ENCODE measurements at regions not wholly inside any gene's neighbourhood (a gene's known extent, or its start where the extent isn't known, plus 50 kb on each side); places are given as distances from the start of the nearest gene placed in this dataset.
"Not testable (repeated sequence)": the region's sequence is repeated elsewhere in the genome, so short reads cannot be mapped to it uniquely, and the experiment has no call there.

- H3K27me3 ChIP-seq (ENCODE audit: control insufficient read depth in 3 of 3, insufficient read depth in 3 of 3, low read length in 3 of 3) = no peaks in the 10 kb centered on the region
- H3K9me3 ChIP-seq (ENCODE audit: control insufficient read depth in 3 of 3, low read length in 3 of 3) = no peaks in the 10 kb centered on the region
- H3K9ac ChIP-seq (ENCODE audit: low read depth in 1 of 3, low read length in 3 of 3) = no peak overlapping the region
- no peak overlapping the region for H3K4me3 ChIP-seq (ENCODE audit: low read length in 3 of 3)
- no peak overlapping the region for H3K27ac ChIP-seq (ENCODE audit: low read depth, low read length)
- H3K4me1 ChIP-seq (ENCODE audit: control insufficient read depth in 3 of 3, insufficient read depth in 3 of 3, low read length in 3 of 3) = no peaks in the 10 kb centered on the region
- no peaks in the 10 kb centered on the region for H3K36me3 ChIP-seq (ENCODE audit: control insufficient read depth in 3 of 3, insufficient read depth in 3 of 3, low read length in 3 of 3)
These were observed 288.2 kb upstream of the MAGI2 start for GRCh38 chr7:79741684-79742083.

- no peak overlapping the region for H3K27ac ChIP-seq (ENCODE audit: low read depth, low read length)
- no peaks in the 10 kb centered on the region for H3K36me3 ChIP-seq (ENCODE audit: control insufficient read depth in 3 of 3, insufficient read depth in 3 of 3, low read length in 3 of 3)
- H3K4me3 ChIP-seq (ENCODE audit: low read length in 3 of 3) = no peak overlapping the region
- H3K9me3 ChIP-seq (ENCODE audit: control insufficient read depth in 3 of 3, low read length in 3 of 3) = no peaks in the 10 kb centered on the region
- no peaks in the 10 kb centered on the region for H3K4me1 ChIP-seq (ENCODE audit: control insufficient read depth in 3 of 3, insufficient read depth in 3 of 3, low read length in 3 of 3)
- no peak overlapping the region for H3K9ac ChIP-seq (ENCODE audit: low read depth in 1 of 3, low read length in 3 of 3)
- no peaks in the 10 kb centered on the region for H3K27me3 ChIP-seq (ENCODE audit: control insufficient read depth in 3 of 3, insufficient read depth in 3 of 3, low read length in 3 of 3)
These were observed 286.6 kb upstream of the MAGI2 start for GRCh38 chr7:79740076-79740475.

DNA sequence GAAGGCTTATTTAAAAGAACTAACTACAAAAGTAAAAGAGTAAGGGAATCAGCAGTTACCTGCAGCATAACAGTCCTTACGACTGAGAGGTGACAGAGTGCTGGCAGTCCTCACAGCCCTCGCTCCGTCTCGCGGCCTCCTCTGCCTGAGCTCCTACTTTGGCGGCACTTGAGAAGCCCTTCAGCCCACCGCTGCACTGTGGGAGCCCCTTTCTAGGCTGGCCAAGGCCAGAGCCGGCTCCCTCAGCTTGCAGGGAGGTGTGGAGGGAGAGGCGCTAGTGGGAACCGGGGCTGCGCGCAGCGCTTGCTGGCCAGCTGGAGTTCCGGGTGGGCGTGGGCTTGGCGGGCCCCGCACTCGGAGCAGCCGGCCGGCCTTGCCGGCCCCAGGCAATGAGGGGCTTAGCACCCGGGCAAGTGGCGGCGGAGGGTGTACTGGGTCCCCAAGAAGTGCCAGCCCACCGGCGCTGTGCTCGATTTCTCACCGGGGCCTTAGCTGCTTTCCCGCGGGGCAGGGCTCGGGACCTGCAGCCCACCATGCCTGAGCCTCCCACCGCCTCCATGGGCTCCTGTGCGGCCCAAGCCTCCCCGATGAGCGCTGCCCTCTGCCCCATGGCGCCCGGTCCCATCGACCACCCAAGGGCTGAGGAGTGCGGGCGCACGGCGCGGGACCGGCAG is 285.7 kb upstream of the MAGI2 start:
- not testable (repeated sequence) for H3K36me3 ChIP-seq (ENCODE audit: control insufficient read depth in 3 of 3, insufficient read depth in 3 of 3, low read length in 3 of 3); H3K9ac ChIP-seq (ENCODE audit: low read depth in 1 of 3, low read length in 3 of 3); H3K4me1 ChIP-seq (ENCODE audit: control insufficient read depth in 3 of 3, insufficient read depth in 3 of 3, low read length in 3 of 3); H3K9me3 ChIP-seq (ENCODE audit: control insufficient read depth in 3 of 3, low read length in 3 of 3); H3K27me3 ChIP-seq (ENCODE audit: control insufficient read depth in 3 of 3, insufficient read depth in 3 of 3, low read length in 3 of 3); H3K27ac ChIP-seq (ENCODE audit: low read depth, low read length); H3K4me3 ChIP-seq (ENCODE audit: low read length in 3 of 3)

- Histone ChIP-seq H3K9me3 (ENCODE audit: control insufficient read depth in 3 of 3, low read length in 3 of 3) (peaks cover 5 to 10% (median 7%) of the 10 kb centered on the region in 3 donors), H3K4me3 (ENCODE audit: low read length in 3 of 3) (no peak overlapping the region), H3K27me3 (ENCODE audit: control insufficient read depth in 3 of 3, insufficient read depth in 3 of 3, low read length in 3 of 3) (no peaks in the 10 kb centered on the region), H3K36me3 (ENCODE audit: control insufficient read depth in 3 of 3, insufficient read depth in 3 of 3, low read length in 3 of 3) (no peaks in the 10 kb centered on the region), H3K9ac (ENCODE audit: low read depth in 1 of 3, low read length in 3 of 3) (no peak overlapping the region), H3K4me1 (ENCODE audit: control insufficient read depth in 3 of 3, insufficient read depth in 3 of 3, low read length in 3 of 3) (no peaks in the 10 kb centered on the region), H3K27ac (ENCODE audit: low read depth, low read length) (no peak overlapping the region)
These were observed 283.0 kb upstream of the MAGI2 start for GRCh38 chr7:79736418-79736817.

GRCh38 chr7:79735012-79735411 is 281.5 kb upstream of the MAGI2 start:
- peaks cover 5 to 10% (median 7%) of the 10 kb centered on the region in 3 donors for H3K9me3 ChIP-seq (ENCODE audit: control insufficient read depth in 3 of 3, low read length in 3 of 3)
- H3K4me1 ChIP-seq (ENCODE audit: control insufficient read depth in 3 of 3, insufficient read depth in 3 of 3, low read length in 3 of 3) = no peaks in the 10 kb centered on the region
- H3K36me3 ChIP-seq (ENCODE audit: control insufficient read depth in 3 of 3, insufficient read depth in 3 of 3, low read length in 3 of 3) = no peaks in the 10 kb centered on the region
- no peak overlapping the region for H3K27ac ChIP-seq (ENCODE audit: low read depth, low read length)
- H3K9ac ChIP-seq (ENCODE audit: low read depth in 1 of 3, low read length in 3 of 3) = no peak overlapping the region
- H3K4me3 ChIP-seq (ENCODE audit: low read length in 3 of 3) = no peak overlapping the region
- H3K27me3 ChIP-seq (ENCODE audit: control insufficient read depth in 3 of 3, insufficient read depth in 3 of 3, low read length in 3 of 3) = no peaks in the 10 kb centered on the region

DNA sequence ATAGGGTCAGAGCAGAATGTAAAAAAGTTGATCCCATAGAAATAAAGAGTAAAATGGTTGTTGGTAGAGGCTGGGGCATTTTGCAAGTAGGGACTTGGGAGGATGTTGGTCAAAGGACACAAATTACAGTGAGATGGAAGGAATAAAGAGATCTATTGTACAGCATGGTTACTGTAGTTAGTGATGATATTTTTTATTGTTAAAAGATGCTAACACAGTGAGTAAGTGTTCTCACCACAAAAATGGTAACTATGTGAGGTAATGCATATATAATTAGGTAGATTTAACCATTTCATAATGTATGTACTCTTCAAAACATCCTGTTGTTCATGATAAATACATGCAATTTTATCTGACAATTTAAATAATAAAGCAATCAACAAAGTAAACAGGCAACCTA is 280.7 kb upstream of the MAGI2 start:
- Histone ChIP-seq H3K9me3 (ENCODE audit: control insufficient read depth in 3 of 3, low read length in 3 of 3) (peaks cover 5 to 10% (median 7%) of the 10 kb centered on the region in 3 donors), H3K36me3 (ENCODE audit: control insufficient read depth in 3 of 3, insufficient read depth in 3 of 3, low read length in 3 of 3) (no peaks in the 10 kb centered on the region), H3K4me1 (ENCODE audit: control insufficient read depth in 3 of 3, insufficient read depth in 3 of 3, low read length in 3 of 3) (no peaks in the 10 kb centered on the region), H3K9ac (ENCODE audit: low read depth in 1 of 3, low read length in 3 of 3) (no peak overlapping the region), H3K27ac (ENCODE audit: low read depth, low read length) (no peak overlapping the region), H3K4me3 (ENCODE audit: low read length in 3 of 3) (no peak overlapping the region), H3K27me3 (ENCODE audit: control insufficient read depth in 3 of 3, insufficient read depth in 3 of 3, low read length in 3 of 3) (no peaks in the 10 kb centered on the region)

GRCh38 chr7:79732535-79732934 is 279.1 kb upstream of the MAGI2 start:
- no peaks in the 10 kb centered on the region for H3K27me3 ChIP-seq (ENCODE audit: control insufficient read depth in 3 of 3, insufficient read depth in 3 of 3, low read length in 3 of 3)
- H3K36me3 ChIP-seq (ENCODE audit: control insufficient read depth in 3 of 3, insufficient read depth in 3 of 3, low read length in 3 of 3) = no peaks in the 10 kb centered on the region
- no peak overlapping the region for H3K27ac ChIP-seq (ENCODE audit: low read depth, low read length)
- no peaks in the 10 kb centered on the region for H3K4me1 ChIP-seq (ENCODE audit: control insufficient read depth in 3 of 3, insufficient read depth in 3 of 3, low read length in 3 of 3)
- H3K9me3 ChIP-seq (ENCODE audit: control insufficient read depth in 3 of 3, low read length in 3 of 3) = peaks cover 5 to 10% (median 7%) of the 10 kb centered on the region in 3 donors
- no peak overlapping the region for H3K9ac ChIP-seq (ENCODE audit: low read depth in 1 of 3, low read length in 3 of 3)
- no peak overlapping the region for H3K4me3 ChIP-seq (ENCODE audit: low read length in 3 of 3)

- Histone ChIP-seq H3K4me1 (ENCODE audit: control insufficient read depth in 3 of 3, insufficient read depth in 3 of 3, low read length in 3 of 3) (no peaks in the 10 kb centered on the region), H3K4me3 (ENCODE audit: low read length in 3 of 3) (no peak overlapping the region), H3K27ac (ENCODE audit: low read depth, low read length) (no peak overlapping the region), H3K9me3 (ENCODE audit: control insufficient read depth in 3 of 3, low read length in 3 of 3) (peaks cover 5 to 10% (median 7%) of the 10 kb centered on the region in 3 donors), H3K9ac (ENCODE audit: low read depth in 1 of 3, low read length in 3 of 3) (no peak overlapping the region), H3K36me3 (ENCODE audit: control insufficient read depth in 3 of 3, insufficient read depth in 3 of 3, low read length in 3 of 3) (no peaks in the 10 kb centered on the region), H3K27me3 (ENCODE audit: control insufficient read depth in 3 of 3, insufficient read depth in 3 of 3, low read length in 3 of 3) (no peaks in the 10 kb centered on the region)
These were observed 277.5 kb upstream of the MAGI2 start for GRCh38 chr7:79730971-79731370.

DNA sequence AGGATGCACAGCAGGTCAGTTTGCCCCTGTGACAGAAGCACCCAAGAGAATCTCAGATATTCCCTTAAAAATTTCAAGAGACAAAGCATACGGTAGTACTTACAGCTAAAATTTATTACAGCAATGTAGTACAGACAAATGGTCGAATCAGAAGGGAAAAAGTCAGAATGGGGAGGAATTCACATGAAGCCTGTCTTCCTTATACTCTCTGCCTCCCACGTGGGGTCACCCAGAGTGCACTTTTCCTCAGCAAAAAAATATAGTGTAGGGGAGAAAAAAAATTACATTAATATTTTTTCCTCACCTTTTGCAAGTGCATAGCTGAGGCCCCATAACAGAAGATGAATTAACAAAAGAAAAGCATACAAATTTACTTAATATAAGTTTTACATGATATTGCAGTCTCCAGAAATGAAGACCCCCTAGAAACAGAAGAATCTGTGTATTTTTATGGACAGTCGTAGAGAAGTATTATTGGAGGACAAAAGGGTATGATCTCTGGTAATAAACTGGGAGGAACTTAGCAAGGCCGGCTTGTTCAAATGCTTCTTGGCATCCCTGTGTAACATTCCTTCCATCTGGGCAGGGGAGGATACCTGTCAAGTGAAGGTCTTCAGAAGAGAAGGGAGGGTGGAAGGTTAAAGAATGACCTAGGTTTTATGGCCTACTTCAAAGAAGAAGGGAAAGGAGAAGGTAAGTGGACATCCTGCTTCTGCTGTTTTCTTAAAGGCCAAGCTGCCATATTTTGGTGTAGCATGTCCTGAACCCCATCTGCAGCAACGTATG is 270.6 kb upstream of the MAGI2 start:
- no peaks in the 10 kb centered on the region for H3K27me3 ChIP-seq (ENCODE audit: control insufficient read depth in 3 of 3, insufficient read depth in 3 of 3, low read length in 3 of 3)
- H3K9me3 ChIP-seq (ENCODE audit: control insufficient read depth in 3 of 3, low read length in 3 of 3) = no peaks in the 10 kb centered on the region
- H3K36me3 ChIP-seq (ENCODE audit: control insufficient read depth in 3 of 3, insufficient read depth in 3 of 3, low read length in 3 of 3) = no peaks in the 10 kb centered on the region
- H3K4me1 ChIP-seq (ENCODE audit: control insufficient read depth in 3 of 3, insufficient read depth in 3 of 3, low read length in 3 of 3) = no peaks in the 10 kb centered on the region
- no peak overlapping the region for H3K4me3 ChIP-seq (ENCODE audit: low read length in 3 of 3)
- H3K27ac ChIP-seq (ENCODE audit: low read depth, low read length) = no peak overlapping the region
- no peak overlapping the region for H3K9ac ChIP-seq (ENCODE audit: low read depth in 1 of 3, low read length in 3 of 3)

GRCh38 chr7:79722217-79722616 is 268.8 kb upstream of the MAGI2 start:
- H3K4me1 ChIP-seq (ENCODE audit: control insufficient read depth in 3 of 3, insufficient read depth in 3 of 3, low read length in 3 of 3) = no peaks in the 10 kb centered on the region
- H3K27me3 ChIP-seq (ENCODE audit: control insufficient read depth in 3 of 3, insufficient read depth in 3 of 3, low read length in 3 of 3) = no peaks in the 10 kb centered on the region
- no peaks in the 10 kb centered on the region for H3K9me3 ChIP-seq (ENCODE audit: control insufficient read depth in 3 of 3, low read length in 3 of 3)

More at GRCh38 chr7:79722217-79722616, 268.8 kb upstream of the MAGI2 start:
- Histone ChIP-seq H3K27ac (ENCODE audit: low read depth, low read length) (no peak overlapping the region), H3K4me3 (ENCODE audit: low read length in 3 of 3) (no peak overlapping the region), H3K9ac (ENCODE audit: low read depth in 1 of 3, low read length in 3 of 3) (no peak overlapping the region), H3K36me3 (ENCODE audit: control insufficient read depth in 3 of 3, insufficient read depth in 3 of 3, low read length in 3 of 3) (no peaks in the 10 kb centered on the region)

Measured in skeletal muscle tissue (tissue), 3 donors.